Neural progenitor cell (in vitro differentiated cells): ENCODE measurements at regions not wholly inside any gene's neighbourhood (a gene's known extent, or its start where the extent isn't known, plus 50 kb on each side); places are given as distances from the start of the nearest gene placed in this dataset.

ENCODE experiments used
- CTCF ChIP-seq: fragments of 200-600 bp; sonication (generic); IDR thresholded peaks from 2 replicates; pipeline ENCODE4 v1.5.1; 2017; ENCODE audit warnings: antibody characterized with exemption, mild to moderate bottlenecking
- EZH2 ChIP-seq: fragments of 200-600 bp; sonication (generic); IDR thresholded peaks from 2 replicates; pipeline ENCODE4 v1.6.1; 2017; ENCODE audit warnings: antibody characterized with exemption, mild to moderate bottlenecking, moderate library complexity
- EZH2phosphoT487 ChIP-seq: fragments of 200-600 bp; sonication (generic); IDR thresholded peaks from 2 replicates; pipeline ENCODE4 v1.6.1; 2017; ENCODE audit warnings: antibody characterized with exemption

GRCh38 chr14:100427166-100427565 lies 104.0 kb downstream of the SLC25A47 start:
- TF ChIP-seq CTCF (no peak), EZH2 (no peak), EZH2phosphoT487 (no peak)
